ENCODE measurements at regions not wholly inside any gene's neighbourhood (a gene's known extent, or its start where the extent isn't known, plus 50 kb on each side); places are given as distances from the start of the nearest gene placed in this dataset.

- H3K4me3 ChIP-seq, result no peak overlapping the region
- no peak for ATAC-seq
- intact Hi-C loops (cut with DNase I), result no loop called here
- H3K9me3 ChIP-seq, result no peaks in the 10 kb centered on the region
- H3K27ac ChIP-seq, result no peak overlapping the region
- TF ChIP-seq CTCF (IDR thresholded peaks at IDR 0.05), result no peak
- no peak for DNase-seq
- H3K27me3 ChIP-seq, result peaks cover 0 to 44% of the 10 kb centered on the region in 2 donors
- no peaks in the 10 kb centered on the region for H3K4me1 ChIP-seq
- no peaks in the 10 kb centered on the region for H3K36me3 ChIP-seq
These were observed 261.1 kb downstream of the BUD13 start for GRCh38 chr11:116511684-116512083.

- ATAC-seq (no peak), DNase-seq (no peak)
- Histone ChIP-seq H3K36me3 (no peaks in the 10 kb centered on the region), H3K27ac (no peak overlapping the region), H3K4me1 (no peaks in the 10 kb centered on the region), H3K9me3 (no peaks in the 10 kb centered on the region), H3K27me3 (peaks cover 0 to 49% of the 10 kb centered on the region in 2 donors), H3K4me3 (no peak overlapping the region)
- TF ChIP-seq CTCF (IDR thresholded peaks at IDR 0.05), result no peak
- intact Hi-C loops (cut with DNase I), result no loop called here
These were observed 261.7 kb downstream of the BUD13 start for GRCh38 chr11:116510886-116511650.

GRCh38 chr11:116510166-116510565 lies 262.6 kb downstream of the BUD13 start:
- DNase-seq, result no peak
- no peak overlapping the region for H3K27ac ChIP-seq
- no peaks in the 10 kb centered on the region for H3K36me3 ChIP-seq
- intact Hi-C loops (cut with DNase I), result no loop called here
- no peak for ATAC-seq
- H3K4me1 ChIP-seq, result no peaks in the 10 kb centered on the region
- TF ChIP-seq CTCF (IDR thresholded peaks at IDR 0.05), result no peak
- no peak overlapping the region for H3K4me3 ChIP-seq
- H3K27me3 ChIP-seq, result peaks cover 3 to 49% of the 10 kb centered on the region in 2 donors
- no peaks in the 10 kb centered on the region for H3K9me3 ChIP-seq

- peaks cover 3 to 54% of the 10 kb centered on the region in 2 donors for H3K27me3 ChIP-seq
- ATAC-seq (no peak), DNase-seq (no peak)
- H3K36me3 ChIP-seq, result no peaks in the 10 kb centered on the region
- intact Hi-C loops (cut with DNase I), result no loop called here
- H3K4me1 ChIP-seq, result no peaks in the 10 kb centered on the region
- no peaks in the 10 kb centered on the region for H3K9me3 ChIP-seq
- H3K4me3 ChIP-seq, result no peak overlapping the region
- no peak for TF ChIP-seq CTCF (IDR thresholded peaks at IDR 0.05)
- no peak overlapping the region for H3K27ac ChIP-seq
These were observed 263.2 kb downstream of the BUD13 start for GRCh38 chr11:116509551-116509950.

- no peak for DNase-seq
- Histone ChIP-seq H3K36me3 (no peaks in the 10 kb centered on the region), H3K4me1 (no peaks in the 10 kb centered on the region), H3K4me3 (no peak overlapping the region), H3K27me3 (peaks cover 3 to 41% of the 10 kb centered on the region in 2 donors), H3K9me3 (no peaks in the 10 kb centered on the region), H3K27ac (no peak overlapping the region)
- no peak for TF ChIP-seq CTCF (IDR thresholded peaks at IDR 0.05)
- no peak for ATAC-seq
- intact Hi-C loops (cut with DNase I), result no loop called here
These were observed 264.7 kb downstream of the BUD13 start for GRCh38 chr11:116507849-116508695.
